HG02852 (cell line): ENCODE measurements at regions not wholly inside any gene's neighbourhood (a gene's known extent, or its start where the extent isn't known, plus 50 kb on each side); places are given as distances from the start of the nearest gene placed in this dataset.

Source experiments
- ATAC-seq: cut with Tn5 transposase; IDR thresholded peaks from one replicate; pipeline ENCODE4 v1.9.1; 2021; ENCODE audit warnings: mild to moderate bottlenecking, moderate library complexity; ENCODE audit not compliant: unreplicated experiment

- ATAC-seq = no peak
Measured at GRCh38 chr5:73395256-73395655, 53.3 kb downstream of the FOXD1 start.

- no peak for ATAC-seq
Measured at GRCh38 chr5:73394610-73395009, 54.0 kb downstream of the FOXD1 start.

GRCh38 chr5:73393611-73394489 lies 54.7 kb downstream of the FOXD1 start:
- no peak for ATAC-seq

- ATAC-seq = no peak
Measured at GRCh38 chr5:73392775-73393174, 55.8 kb downstream of the FOXD1 start.

- no peak for ATAC-seq
Measured at GRCh38 chr5:73391441-73391881, 57.1 kb downstream of the FOXD1 start.

- no peak for ATAC-seq
Measured at GRCh38 chr5:73390972-73391371, 57.6 kb downstream of the FOXD1 start.

GRCh38 chr5:73388740-73389139 lies 59.8 kb downstream of the FOXD1 start:
- ATAC-seq = no peak

GRCh38 chr5:73388306-73388684 lies 60.3 kb downstream of the FOXD1 start:
- ATAC-seq = no peak

GRCh38 chr5:73387601-73388305 lies 60.8 kb downstream of the FOXD1 start:
- peak; percentile 96 for ATAC-seq

- ATAC-seq = peak; percentile 33
Measured at GRCh38 chr5:73387149-73387591, 61.4 kb downstream of the FOXD1 start.

- ATAC-seq = no peak
Measured at GRCh38 chr5:73384861-73385260, 63.7 kb downstream of the FOXD1 start.

GRCh38 chr5:73382401-73382740 lies 66.2 kb downstream of the FOXD1 start:
- ATAC-seq = no peak

- no peak for ATAC-seq
Measured at GRCh38 chr5:73381590-73382400, 66.8 kb downstream of the FOXD1 start.

- ATAC-seq = no peak
Measured at GRCh38 chr5:73380710-73381589, 67.6 kb downstream of the FOXD1 start.

GRCh38 chr5:73380041-73380440 lies 68.5 kb downstream of the FOXD1 start:
- ATAC-seq = no peak

GRCh38 chr5:73379435-73379834 lies 69.1 kb downstream of the FOXD1 start:
- no peak for ATAC-seq

GRCh38 chr5:73378765-73379164 lies 69.8 kb downstream of the FOXD1 start:
- ATAC-seq = no peak

- ATAC-seq = no peak
Measured at GRCh38 chr5:73378070-73378469, 70.5 kb downstream of the FOXD1 start.

GRCh38 chr5:73376618-73377170 lies 71.9 kb downstream of the FOXD1 start:
- ATAC-seq = no peak

GRCh38 chr5:73375949-73376348 lies 72.6 kb downstream of the FOXD1 start:
- ATAC-seq = no peak
